ENCODE measurements at regions not wholly inside any gene's neighbourhood (a gene's known extent, or its start where the extent isn't known, plus 50 kb on each side); places are given as distances from the start of the nearest gene placed in this dataset.
"Not testable (repeated sequence)": the region's sequence is repeated elsewhere in the genome, so short reads cannot be mapped to it uniquely, and the experiment has no call there.

GRCh38 chr9:14993061-14993800, 83.0 kb upstream of the FREM1 start:
- Histone ChIP-seq H3K27ac (ENCODE audit: low read depth, low read length) (no peak overlapping the region), H3K9ac (ENCODE audit: low read depth in 1 of 2, low read length in 2 of 2) (peak overlapping the region; percentile 54 to 64), H3K4me3 (ENCODE audit: low read depth in 1 of 2, low read length in 2 of 2) (peak overlapping the region; percentile 79 to 93), H3K36me3 (ENCODE audit: control insufficient read depth in 1 of 2, insufficient read depth in 2 of 2, low read length in 2 of 2) (no peaks in the 10 kb centered on the region), H3K4me1 (ENCODE audit: control insufficient read depth in 1 of 2, insufficient read depth in 2 of 2, low read length in 2 of 2) (peaks cover 0 to 3% of the 10 kb centered on the region in 2 donors), H3K9me3 (ENCODE audit: control insufficient read depth in 1 of 2, low read length in 2 of 2) (no peaks in the 10 kb centered on the region), H3K27me3 (ENCODE audit: control insufficient read depth in 1 of 2, insufficient read depth in 2 of 2, low read length in 2 of 2) (no peaks in the 10 kb centered on the region)

GRCh38 chr9:14992516-14992915, 82.3 kb upstream of the FREM1 start:
- peak overlapping the region; percentile 79 to 93 for H3K4me3 ChIP-seq (ENCODE audit: low read depth in 1 of 2, low read length in 2 of 2)
- peaks cover 0 to 3% of the 10 kb centered on the region in 2 donors for H3K4me1 ChIP-seq (ENCODE audit: control insufficient read depth in 1 of 2, insufficient read depth in 2 of 2, low read length in 2 of 2)
- no peak overlapping the region for H3K27ac ChIP-seq (ENCODE audit: low read depth, low read length)
- H3K27me3 ChIP-seq (ENCODE audit: control insufficient read depth in 1 of 2, insufficient read depth in 2 of 2, low read length in 2 of 2): no peaks in the 10 kb centered on the region
- no peaks in the 10 kb centered on the region for H3K36me3 ChIP-seq (ENCODE audit: control insufficient read depth in 1 of 2, insufficient read depth in 2 of 2, low read length in 2 of 2)
- H3K9ac ChIP-seq (ENCODE audit: low read depth in 1 of 2, low read length in 2 of 2): no peak overlapping the region
- H3K9me3 ChIP-seq (ENCODE audit: control insufficient read depth in 1 of 2, low read length in 2 of 2): no peaks in the 10 kb centered on the region

GRCh38 chr9:14992081-14992480, 81.9 kb upstream of the FREM1 start:
- Histone ChIP-seq H3K9me3 (ENCODE audit: control insufficient read depth in 1 of 2, low read length in 2 of 2) (no peaks in the 10 kb centered on the region), H3K4me1 (ENCODE audit: control insufficient read depth in 1 of 2, insufficient read depth in 2 of 2, low read length in 2 of 2) (peaks cover 0 to 3% of the 10 kb centered on the region in 2 donors), H3K9ac (ENCODE audit: low read depth in 1 of 2, low read length in 2 of 2) (no peak overlapping the region), H3K27me3 (ENCODE audit: control insufficient read depth in 1 of 2, insufficient read depth in 2 of 2, low read length in 2 of 2) (no peaks in the 10 kb centered on the region), H3K27ac (ENCODE audit: low read depth, low read length) (no peak overlapping the region), H3K36me3 (ENCODE audit: control insufficient read depth in 1 of 2, insufficient read depth in 2 of 2, low read length in 2 of 2) (no peaks in the 10 kb centered on the region), H3K4me3 (ENCODE audit: low read depth in 1 of 2, low read length in 2 of 2) (no peak overlapping the region)

GRCh38 chr9:14990647-14991046, 80.4 kb upstream of the FREM1 start:
- not testable (repeated sequence) for H3K9ac ChIP-seq (ENCODE audit: low read depth in 1 of 2, low read length in 2 of 2); H3K27ac ChIP-seq (ENCODE audit: low read depth, low read length); H3K4me3 ChIP-seq (ENCODE audit: low read depth in 1 of 2, low read length in 2 of 2); H3K36me3 ChIP-seq (ENCODE audit: control insufficient read depth in 1 of 2, insufficient read depth in 2 of 2, low read length in 2 of 2); H3K27me3 ChIP-seq (ENCODE audit: control insufficient read depth in 1 of 2, insufficient read depth in 2 of 2, low read length in 2 of 2); H3K9me3 ChIP-seq (ENCODE audit: control insufficient read depth in 1 of 2, low read length in 2 of 2); H3K4me1 ChIP-seq (ENCODE audit: control insufficient read depth in 1 of 2, insufficient read depth in 2 of 2, low read length in 2 of 2)

GRCh38 chr9:14989811-14990210, 79.6 kb upstream of the FREM1 start:
- Histone ChIP-seq H3K4me3 (ENCODE audit: low read depth in 1 of 2, low read length in 2 of 2) (no peak overlapping the region), H3K36me3 (ENCODE audit: control insufficient read depth in 1 of 2, insufficient read depth in 2 of 2, low read length in 2 of 2) (no peaks in the 10 kb centered on the region), H3K4me1 (ENCODE audit: control insufficient read depth in 1 of 2, insufficient read depth in 2 of 2, low read length in 2 of 2) (peaks cover 0 to 3% of the 10 kb centered on the region in 2 donors), H3K27me3 (ENCODE audit: control insufficient read depth in 1 of 2, insufficient read depth in 2 of 2, low read length in 2 of 2) (no peaks in the 10 kb centered on the region), H3K27ac (ENCODE audit: low read depth, low read length) (no peak overlapping the region), H3K9me3 (ENCODE audit: control insufficient read depth in 1 of 2, low read length in 2 of 2) (no peaks in the 10 kb centered on the region), H3K9ac (ENCODE audit: low read depth in 1 of 2, low read length in 2 of 2) (no peak overlapping the region)

- H3K9me3 ChIP-seq (ENCODE audit: control insufficient read depth in 1 of 2, low read length in 2 of 2); H3K27ac ChIP-seq (ENCODE audit: low read depth, low read length); H3K9ac ChIP-seq (ENCODE audit: low read depth in 1 of 2, low read length in 2 of 2); H3K4me1 ChIP-seq (ENCODE audit: control insufficient read depth in 1 of 2, insufficient read depth in 2 of 2, low read length in 2 of 2); H3K36me3 ChIP-seq (ENCODE audit: control insufficient read depth in 1 of 2, insufficient read depth in 2 of 2, low read length in 2 of 2); H3K4me3 ChIP-seq (ENCODE audit: low read depth in 1 of 2, low read length in 2 of 2); H3K27me3 ChIP-seq (ENCODE audit: control insufficient read depth in 1 of 2, insufficient read depth in 2 of 2, low read length in 2 of 2): not testable (repeated sequence)
Observed at GRCh38 chr9:14989336-14989735, 79.1 kb upstream of the FREM1 start.

GRCh38 chr9:14987858-14988257, 77.6 kb upstream of the FREM1 start:
- Histone ChIP-seq H3K36me3 (ENCODE audit: control insufficient read depth in 1 of 2, insufficient read depth in 2 of 2, low read length in 2 of 2) (no peaks in the 10 kb centered on the region), H3K4me3 (ENCODE audit: low read depth in 1 of 2, low read length in 2 of 2) (no peak overlapping the region), H3K9me3 (ENCODE audit: control insufficient read depth in 1 of 2, low read length in 2 of 2) (peaks cover 0 to 2% of the 10 kb centered on the region in 2 donors), H3K27me3 (ENCODE audit: control insufficient read depth in 1 of 2, insufficient read depth in 2 of 2, low read length in 2 of 2) (no peaks in the 10 kb centered on the region), H3K4me1 (ENCODE audit: control insufficient read depth in 1 of 2, insufficient read depth in 2 of 2, low read length in 2 of 2) (peaks cover 0 to 3% of the 10 kb centered on the region in 2 donors), H3K27ac (ENCODE audit: low read depth, low read length) (no peak overlapping the region), H3K9ac (ENCODE audit: low read depth in 1 of 2, low read length in 2 of 2) (no peak overlapping the region)

GRCh38 chr9:14985419-14985818, 75.2 kb upstream of the FREM1 start:
- Histone ChIP-seq H3K27me3 (ENCODE audit: control insufficient read depth in 1 of 2, insufficient read depth in 2 of 2, low read length in 2 of 2) (no peaks in the 10 kb centered on the region), H3K9ac (ENCODE audit: low read depth in 1 of 2, low read length in 2 of 2) (no peak overlapping the region), H3K27ac (ENCODE audit: low read depth, low read length) (no peak overlapping the region), H3K9me3 (ENCODE audit: control insufficient read depth in 1 of 2, low read length in 2 of 2) (peaks cover 0 to 2% of the 10 kb centered on the region in 2 donors), H3K4me3 (ENCODE audit: low read depth in 1 of 2, low read length in 2 of 2) (no peak overlapping the region), H3K4me1 (ENCODE audit: control insufficient read depth in 1 of 2, insufficient read depth in 2 of 2, low read length in 2 of 2) (peaks cover 0 to 3% of the 10 kb centered on the region in 2 donors), H3K36me3 (ENCODE audit: control insufficient read depth in 1 of 2, insufficient read depth in 2 of 2, low read length in 2 of 2) (no peaks in the 10 kb centered on the region)

- H3K4me3 ChIP-seq (ENCODE audit: low read depth in 1 of 2, low read length in 2 of 2): no peak overlapping the region
- peaks cover 0 to 2% of the 10 kb centered on the region in 2 donors for H3K9me3 ChIP-seq (ENCODE audit: control insufficient read depth in 1 of 2, low read length in 2 of 2)
- H3K9ac ChIP-seq (ENCODE audit: low read depth in 1 of 2, low read length in 2 of 2): no peak overlapping the region
Observed at GRCh38 chr9:14983599-14983998, 73.4 kb upstream of the FREM1 start.

GRCh38 chr9:14981291-14981950, 71.2 kb upstream of the FREM1 start:
- Histone ChIP-seq H3K4me1 (ENCODE audit: control insufficient read depth in 1 of 2, insufficient read depth in 2 of 2, low read length in 2 of 2) (peaks cover 0 to 3% of the 10 kb centered on the region in 2 donors), H3K36me3 (ENCODE audit: control insufficient read depth in 1 of 2, insufficient read depth in 2 of 2, low read length in 2 of 2) (no peaks in the 10 kb centered on the region), H3K9ac (ENCODE audit: low read depth in 1 of 2, low read length in 2 of 2) (no peak overlapping the region), H3K9me3 (ENCODE audit: control insufficient read depth in 1 of 2, low read length in 2 of 2) (peaks cover 0 to 2% of the 10 kb centered on the region in 2 donors), H3K27ac (ENCODE audit: low read depth, low read length) (no peak overlapping the region), H3K4me3 (ENCODE audit: low read depth in 1 of 2, low read length in 2 of 2) (no peak overlapping the region), H3K27me3 (ENCODE audit: control insufficient read depth in 1 of 2, insufficient read depth in 2 of 2, low read length in 2 of 2) (no peaks in the 10 kb centered on the region)

More at GRCh38 chr9:14983599-14983998, 73.4 kb upstream of the FREM1 start:
- no peak overlapping the region for H3K27ac ChIP-seq (ENCODE audit: low read depth, low read length)
- no peaks in the 10 kb centered on the region for H3K36me3 ChIP-seq (ENCODE audit: control insufficient read depth in 1 of 2, insufficient read depth in 2 of 2, low read length in 2 of 2)
- no peaks in the 10 kb centered on the region for H3K27me3 ChIP-seq (ENCODE audit: control insufficient read depth in 1 of 2, insufficient read depth in 2 of 2, low read length in 2 of 2)
- H3K4me1 ChIP-seq (ENCODE audit: control insufficient read depth in 1 of 2, insufficient read depth in 2 of 2, low read length in 2 of 2): peaks cover 0 to 3% of the 10 kb centered on the region in 2 donors

Data from duodenal mucosa (tissue), 2 donors.